GM12864 (cell line): ENCODE measurements at regions not wholly inside any gene's neighbourhood (a gene's known extent, or its start where the extent isn't known, plus 50 kb on each side); places are given as distances from the start of the nearest gene placed in this dataset.

ENCODE experiments used
- DNase-seq: peaks from one replicate; pipeline ENCODE4 v3.0.0-alpha.2; 2011; ENCODE audit warnings: low read depth
- H3K4me3 ChIP-seq: 2 replicates; pipeline ENCODE4 v1.5.1; 2011; ENCODE audit warnings: mild to moderate bottlenecking, low read depth, low read length, control low read depth
- TF ChIP-seq, protein P1 (sequence below): IDR thresholded peaks from 2 replicates; pipeline ENCODE4 v1.5.1; 2011; ENCODE audit warnings: low read depth, mild to moderate bottlenecking, moderate library complexity, low read length, control low read depth, inconsistent platforms; ENCODE audit errors: missing control alignments

DNA sequence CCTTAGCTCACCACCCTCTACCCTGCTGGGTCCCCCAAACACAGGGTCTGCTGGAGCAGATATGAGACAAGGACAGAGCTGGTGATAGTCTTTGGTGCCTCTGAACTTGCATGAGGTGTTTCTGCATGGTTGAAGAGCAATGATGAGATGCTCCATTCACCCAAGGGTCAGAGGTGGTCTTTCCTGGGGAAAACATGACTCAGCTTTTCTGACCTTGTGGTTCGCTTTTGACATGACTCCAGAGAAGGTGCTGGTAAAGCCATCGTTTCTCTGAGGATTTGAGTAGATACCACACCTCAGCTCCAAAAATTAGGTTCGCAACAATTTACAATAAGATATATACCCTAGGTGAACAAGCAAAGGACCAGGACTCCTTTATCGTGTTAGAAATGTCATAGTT, 304.8 kb downstream of the DHX35 start:
- TF ChIP-seq, protein P1, sequence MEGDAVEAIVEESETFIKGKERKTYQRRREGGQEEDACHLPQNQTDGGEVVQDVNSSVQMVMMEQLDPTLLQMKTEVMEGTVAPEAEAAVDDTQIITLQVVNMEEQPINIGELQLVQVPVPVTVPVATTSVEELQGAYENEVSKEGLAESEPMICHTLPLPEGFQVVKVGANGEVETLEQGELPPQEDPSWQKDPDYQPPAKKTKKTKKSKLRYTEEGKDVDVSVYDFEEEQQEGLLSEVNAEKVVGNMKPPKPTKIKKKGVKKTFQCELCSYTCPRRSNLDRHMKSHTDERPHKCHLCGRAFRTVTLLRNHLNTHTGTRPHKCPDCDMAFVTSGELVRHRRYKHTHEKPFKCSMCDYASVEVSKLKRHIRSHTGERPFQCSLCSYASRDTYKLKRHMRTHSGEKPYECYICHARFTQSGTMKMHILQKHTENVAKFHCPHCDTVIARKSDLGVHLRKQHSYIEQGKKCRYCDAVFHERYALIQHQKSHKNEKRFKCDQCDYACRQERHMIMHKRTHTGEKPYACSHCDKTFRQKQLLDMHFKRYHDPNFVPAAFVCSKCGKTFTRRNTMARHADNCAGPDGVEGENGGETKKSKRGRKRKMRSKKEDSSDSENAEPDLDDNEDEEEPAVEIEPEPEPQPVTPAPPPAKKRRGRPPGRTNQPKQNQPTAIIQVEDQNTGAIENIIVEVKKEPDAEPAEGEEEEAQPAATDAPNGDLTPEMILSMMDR = no peak
- no peak overlapping the region for H3K4me3 ChIP-seq
- DNase-seq = no peak

DNA sequence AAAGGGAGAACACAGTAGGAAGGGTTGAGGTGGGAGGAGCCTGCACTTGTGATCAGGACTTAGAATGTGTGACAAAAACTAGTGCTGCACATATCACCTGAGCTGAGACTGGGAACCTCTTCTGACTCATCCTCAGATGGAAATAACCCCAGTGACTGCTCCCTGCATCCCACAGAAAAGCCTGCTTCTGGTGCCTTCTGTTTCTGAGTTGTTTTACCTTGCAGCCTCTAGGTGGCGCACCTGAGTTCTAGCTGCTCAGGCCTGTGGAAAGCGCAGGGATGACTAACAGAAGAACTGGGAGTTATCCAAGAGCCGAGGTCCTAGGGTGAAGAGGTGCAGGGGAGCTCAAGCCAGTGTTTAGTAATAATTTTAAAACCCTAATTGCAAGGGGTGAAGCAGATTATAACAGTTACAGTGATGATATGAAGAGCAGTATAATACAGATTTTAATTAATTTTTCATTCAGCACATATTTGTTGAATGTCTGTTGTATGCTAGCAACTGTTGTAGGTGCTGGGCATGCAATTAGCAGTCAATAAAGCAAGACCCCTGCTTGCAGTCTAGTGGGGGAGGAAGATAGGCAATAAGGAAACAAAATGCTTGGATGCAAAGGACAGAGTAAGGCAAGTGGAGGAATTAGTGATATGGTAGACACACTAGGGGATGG, 302.5 kb downstream of the DHX35 start:
- no peak overlapping the region for H3K4me3 ChIP-seq
- TF ChIP-seq, protein P1 = peak; percentile 91
- DNase-seq = peak; percentile 7

GRCh38 chr20:39263076-39263475, 300.9 kb downstream of the DHX35 start:
- TF ChIP-seq, protein P1 = no peak
- DNase-seq = no peak
- no peak overlapping the region for H3K4me3 ChIP-seq

- no peak overlapping the region for H3K4me3 ChIP-seq
- TF ChIP-seq, protein P1 = no peak
- DNase-seq = no peak
Measured at GRCh38 chr20:39259808-39260207, 297.7 kb downstream of the DHX35 start.

DNA sequence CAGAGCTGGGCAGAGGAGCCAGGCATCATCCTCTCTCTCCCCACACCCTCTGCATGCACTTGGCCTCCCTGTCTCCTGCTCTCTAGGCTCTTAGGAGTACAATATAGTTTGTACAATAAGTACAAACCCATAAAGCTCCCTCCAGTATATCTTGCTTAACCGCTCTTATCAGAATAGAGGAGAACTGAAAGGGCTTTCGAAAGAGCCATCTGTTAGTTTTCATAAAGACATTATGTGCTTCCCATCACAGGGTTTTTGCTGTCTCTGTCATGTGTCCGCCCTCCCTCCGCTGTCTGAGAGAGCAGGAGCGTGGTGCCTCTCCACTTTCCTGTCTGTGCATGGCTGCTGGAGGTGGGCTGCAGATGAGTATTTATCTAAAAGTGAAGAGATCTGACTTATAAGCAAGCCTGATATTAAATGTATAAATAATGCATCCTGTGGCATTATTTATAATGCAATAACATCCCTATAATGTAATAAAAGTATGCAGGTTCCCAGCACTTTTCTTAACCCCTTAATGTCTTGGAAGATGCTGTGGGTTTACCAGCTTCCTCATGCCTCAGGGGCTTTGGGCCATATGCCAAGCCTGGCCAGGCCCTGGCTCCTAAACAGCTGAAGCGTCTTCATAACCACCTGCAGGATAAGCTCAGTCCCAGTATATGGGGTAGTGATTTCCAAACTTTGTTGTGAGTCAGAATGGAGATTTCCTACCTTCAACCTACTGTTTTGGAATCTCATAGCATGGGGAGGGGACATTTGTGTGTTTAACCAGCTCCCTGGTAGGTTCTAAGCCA, 297.1 kb downstream of the DHX35 start:
- TF ChIP-seq, protein P1 = no peak
- no peak for DNase-seq
- H3K4me3 ChIP-seq = no peak overlapping the region

- no peak for DNase-seq
- no peak overlapping the region for H3K4me3 ChIP-seq
- TF ChIP-seq, protein P1 = no peak
Measured at GRCh38 chr20:39258253-39258652, 296.1 kb downstream of the DHX35 start.
